ENCODE measurements at regions not wholly inside any gene's neighbourhood (a gene's known extent, or its start where the extent isn't known, plus 50 kb on each side); places are given as distances from the start of the nearest gene placed in this dataset.
"Not testable (repeated sequence)": the region's sequence is repeated elsewhere in the genome, so short reads cannot be mapped to it uniquely, and the experiment has no call there.

- intact Hi-C loops (cut with DNase I), result no loop called here
- no peak for ATAC-seq
- no peak for DNase-seq
Observed at GRCh38 chr5:156218367-156219158, 108.4 kb upstream of the SGCD start.

- intact Hi-C loops (cut with DNase I), result no loop called here
- no peak for DNase-seq
- ATAC-seq, result peak; percentile 64 to 65
Observed at GRCh38 chr5:156219483-156220005, 107.4 kb upstream of the SGCD start.

- intact Hi-C loops (cut with DNase I), result no loop called here
- ATAC-seq (no peak), DNase-seq (no peak)
Observed at GRCh38 chr5:156221816-156222215, 105.1 kb upstream of the SGCD start.

- intact Hi-C loops (cut with DNase I), result no loop called here
- ATAC-seq, result no peak
- DNase-seq, result no peak
Observed at GRCh38 chr5:156223547-156223946, 103.4 kb upstream of the SGCD start.

- intact Hi-C loops (cut with DNase I); ATAC-seq; DNase-seq: not testable (repeated sequence)
Observed at GRCh38 chr5:156226485-156226884, 100.5 kb upstream of the SGCD start.

- DNase-seq (no peak), ATAC-seq (no peak)
- intact Hi-C loops (cut with DNase I), result no loop called here
Observed at GRCh38 chr5:156230887-156231286, 96.1 kb upstream of the SGCD start.

GRCh38 chr5:156232251-156232869, 94.6 kb upstream of the SGCD start:
- DNase-seq (no peak), ATAC-seq (no peak)
- intact Hi-C loops (cut with DNase I), result no loop called here

GRCh38 chr5:156237361-156237760, 89.6 kb upstream of the SGCD start:
- DNase-seq, result no peak
- intact Hi-C loops (cut with DNase I), result no loop called here
- no peak for ATAC-seq

GRCh38 chr5:156239800-156240199, 87.2 kb upstream of the SGCD start:
- intact Hi-C loops (cut with DNase I), result no loop called here
- ATAC-seq, result no peak
- no peak for DNase-seq

- peak in 1 of 2 donors; percentile 45 for ATAC-seq
- no peak for DNase-seq
- intact Hi-C loops (cut with DNase I), result no loop called here
Observed at GRCh38 chr5:156240414-156240813, 86.5 kb upstream of the SGCD start.

- ATAC-seq (no peak), DNase-seq (no peak)
- intact Hi-C loops (cut with DNase I), result no loop called here
Observed at GRCh38 chr5:156241266-156241665, 85.7 kb upstream of the SGCD start.

GRCh38 chr5:156245895-156246294, 81.1 kb upstream of the SGCD start:
- ATAC-seq, result no peak
- intact Hi-C loops (cut with DNase I), result no loop called here
- DNase-seq, result no peak

- ATAC-seq, result no peak
- no peak for DNase-seq
- intact Hi-C loops (cut with DNase I), result no loop called here
Observed at GRCh38 chr5:156251076-156251475, 75.9 kb upstream of the SGCD start.

- ATAC-seq, result no peak
- intact Hi-C loops (cut with DNase I), result no loop called here
- no peak for DNase-seq
Observed at GRCh38 chr5:156253130-156253529, 73.8 kb upstream of the SGCD start.

GRCh38 chr5:156254196-156254595, 72.8 kb upstream of the SGCD start:
- no peak for DNase-seq
- no peak for ATAC-seq
- intact Hi-C loops (cut with DNase I), result no loop called here

- intact Hi-C loops (cut with DNase I), result no loop called here
- DNase-seq (no peak), ATAC-seq (no peak)
Observed at GRCh38 chr5:156256642-156257041, 70.3 kb upstream of the SGCD start.

GRCh38 chr5:156258934-156259333, 68.0 kb upstream of the SGCD start:
- intact Hi-C loops (cut with DNase I), result no loop called here
- no peak for DNase-seq
- ATAC-seq, result no peak

GRCh38 chr5:156259618-156260017, 67.3 kb upstream of the SGCD start:
- intact Hi-C loops (cut with DNase I), result no loop called here
- DNase-seq, result no peak
- no peak for ATAC-seq

GRCh38 chr5:156261275-156261939, 65.6 kb upstream of the SGCD start:
- ATAC-seq, result no peak
- intact Hi-C loops (cut with DNase I), result no loop called here
- DNase-seq, result no peak

- ATAC-seq (peak; percentile 79 to 91), DNase-seq (no peak)
- intact Hi-C loops (cut with DNase I), result no loop called here
Observed at GRCh38 chr5:156271569-156271968, 55.4 kb upstream of the SGCD start.

Measured in left cardiac atrium (tissue), 4 donors.